ENCODE measurements at regions not wholly inside any gene's neighbourhood (a gene's known extent, or its start where the extent isn't known, plus 50 kb on each side); places are given as distances from the start of the nearest gene placed in this dataset.

- no peak for DNase-seq
These were observed 50.3 kb downstream of the NALF2 start for GRCh38 chrX:69554321-69554947.

- peak; percentile 50 for DNase-seq
These were observed 51.4 kb downstream of the NALF2 start for GRCh38 chrX:69555481-69556041.

- no peak for DNase-seq
These were observed 52.2 kb downstream of the NALF2 start for GRCh38 chrX:69556060-69557011.

DNA sequence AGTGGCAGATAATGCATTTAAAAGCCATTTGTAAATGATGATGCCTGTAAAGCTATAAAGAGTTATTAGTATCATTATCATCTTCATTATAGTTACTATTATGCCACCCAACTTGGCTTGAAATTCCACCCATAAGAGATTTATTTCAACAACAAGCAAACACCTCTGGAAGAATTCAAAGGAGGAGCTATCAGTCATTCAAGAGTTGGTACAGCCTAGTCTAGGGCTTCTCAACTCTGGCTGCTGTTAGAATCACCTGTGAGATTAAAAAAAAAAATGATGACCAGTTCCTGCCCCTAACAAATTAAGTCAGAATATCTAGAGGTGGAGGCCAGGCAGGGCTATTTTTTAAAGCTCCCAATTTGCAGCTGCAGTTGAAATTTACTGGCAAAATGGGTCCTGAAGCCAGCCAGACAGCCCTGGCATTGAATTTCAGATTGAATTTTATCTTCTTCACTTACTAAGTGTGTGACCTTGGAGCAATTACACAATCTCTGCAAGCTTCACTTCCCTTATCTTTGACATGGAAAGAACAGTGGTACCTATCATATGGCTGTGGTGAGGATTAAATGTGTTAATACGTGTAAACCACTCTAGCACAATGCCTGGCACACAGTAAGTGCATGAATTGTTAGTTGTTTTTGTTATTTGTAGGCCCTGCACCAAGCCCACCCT, 52.9 kb upstream of the EDA start:
- no peak for DNase-seq

DNA sequence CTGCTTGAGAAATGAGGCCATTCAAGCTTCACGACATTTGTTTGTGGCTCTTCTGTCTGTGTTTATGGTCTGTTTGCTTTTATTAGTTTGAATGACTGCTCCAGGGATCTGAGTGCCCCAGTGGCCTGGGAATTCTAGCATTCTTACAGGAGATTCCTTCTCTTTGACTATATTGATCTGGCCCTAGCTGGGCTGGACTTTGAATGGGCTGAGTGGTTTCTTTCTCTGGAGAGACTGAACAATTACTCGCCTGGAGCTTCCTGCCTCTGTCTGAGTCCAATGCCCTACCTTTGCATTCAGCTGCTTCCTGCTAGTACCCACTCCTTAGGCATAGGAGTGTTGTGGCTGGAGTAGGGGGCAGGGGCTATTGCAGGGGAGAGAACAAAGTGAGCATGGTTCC, 51.2 kb upstream of the EDA start:
- DNase-seq: no peak

DNA sequence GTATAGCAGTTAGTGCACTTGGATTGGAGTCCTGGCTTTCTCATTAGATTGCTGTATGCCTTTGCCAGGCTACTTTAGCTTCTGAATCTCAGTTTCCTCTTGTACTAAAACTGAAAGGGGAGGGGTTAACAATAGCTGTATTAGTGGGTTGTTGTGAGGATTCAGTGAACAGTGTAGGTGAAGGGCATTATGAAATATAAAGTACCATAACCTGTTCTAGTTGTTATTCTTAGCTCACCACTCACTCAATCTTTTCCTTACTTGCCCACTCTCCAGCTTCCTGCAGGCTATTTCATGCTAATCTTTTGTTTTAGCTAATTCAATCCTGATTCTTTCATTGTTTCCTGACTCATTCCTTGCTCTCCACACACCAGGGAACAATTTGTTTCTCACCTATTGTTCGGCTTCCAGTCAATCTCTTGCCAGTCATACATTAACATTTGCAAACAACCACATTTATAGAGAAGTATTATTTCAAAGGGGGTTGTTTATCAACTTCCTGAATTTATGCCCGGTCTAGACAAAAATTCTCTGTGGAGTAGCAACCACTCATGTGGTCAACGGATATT, 50.6 kb upstream of the EDA start:
- DNase-seq: no peak
